GM18502 (cell line): ENCODE measurements at regions not wholly inside any gene's neighbourhood (a gene's known extent, or its start where the extent isn't known, plus 50 kb on each side); places are given as distances from the start of the nearest gene placed in this dataset.

Experiments used
- ATAC-seq: cut with Tn5 transposase; IDR thresholded peaks from one replicate; pipeline ENCODE4 v1.9.1; 2021; ENCODE audit warnings: mild to moderate bottlenecking; ENCODE audit not compliant: unreplicated experiment, poor library complexity

- ATAC-seq, result no peak
These were observed 66.2 kb upstream of the STEAP1B start for GRCh38 chr7:22566176-22566575.

- ATAC-seq, result peak; percentile 49
These were observed 65.4 kb upstream of the STEAP1B start for GRCh38 chr7:22565315-22565811.

- no peak for ATAC-seq
These were observed 64.6 kb upstream of the STEAP1B start for GRCh38 chr7:22564511-22565045.

- ATAC-seq, result peak; percentile 47
These were observed 63.7 kb upstream of the STEAP1B start for GRCh38 chr7:22563621-22564241.

GRCh38 chr7:22563032-22563501 lies 63.1 kb upstream of the STEAP1B start:
- ATAC-seq, result no peak

- ATAC-seq, result peak; percentile 39
These were observed 62.1 kb upstream of the STEAP1B start for GRCh38 chr7:22561895-22562593.

- no peak for ATAC-seq
These were observed 61.4 kb upstream of the STEAP1B start for GRCh38 chr7:22561321-22561811.

- ATAC-seq, result peak; percentile 52
These were observed 60.0 kb upstream of the STEAP1B start for GRCh38 chr7:22559829-22560489.

GRCh38 chr7:22557167-22557566 lies 57.2 kb upstream of the STEAP1B start:
- ATAC-seq, result no peak

- ATAC-seq, result no peak
These were observed 55.5 kb upstream of the STEAP1B start for GRCh38 chr7:22555476-22555875.

GRCh38 chr7:22554184-22554583 lies 54.2 kb upstream of the STEAP1B start:
- ATAC-seq, result no peak

- ATAC-seq, result peak; percentile 89
These were observed 52.0 kb upstream of the STEAP1B start for GRCh38 chr7:22551768-22552513.

- ATAC-seq, result no peak
These were observed 50.6 kb upstream of the STEAP1B start for GRCh38 chr7:22550514-22551030.

GRCh38 chr7:22549667-22550513 lies 49.9 kb upstream of the STEAP1B start:
- no peak for ATAC-seq
